HFFc6 (cell line): ENCODE measurements at regions not wholly inside any gene's neighbourhood (a gene's known extent, or its start where the extent isn't known, plus 50 kb on each side); places are given as distances from the start of the nearest gene placed in this dataset.

Experiments
- DNase-seq: peaks from one replicate; pipeline ENCODE4 v3.0.0-alpha.2; 2018
- H3K27ac Mint-ChIP-seq: 2 replicates; pipeline ENCODE4 v1.8.0; 2020; ENCODE audit warnings: mild to moderate bottlenecking, mixed read lengths
- H3K27me3 Mint-ChIP-seq: 2 replicates; pipeline ENCODE4 v1.8.0; 2021; ENCODE audit warnings: mild to moderate bottlenecking, moderate library complexity, mixed read lengths; ENCODE audit not compliant: insufficient read depth
- H3K36me3 Mint-ChIP-seq: 2 replicates; pipeline ENCODE4 v1.8.0; 2021; ENCODE audit warnings: low read depth, mixed read lengths
- H3K4me1 Mint-ChIP-seq: 2 replicates; pipeline ENCODE4 v1.8.0; 2020; ENCODE audit warnings: low read depth, mixed read lengths
- H3K4me3 Mint-ChIP-seq: 2 replicates; pipeline ENCODE4 v1.8.0; 2020; ENCODE audit warnings: mild to moderate bottlenecking, moderate library complexity, mixed read lengths
- H3K9me3 Mint-ChIP-seq: 2 replicates; pipeline ENCODE4 v1.8.0; 2020; ENCODE audit warnings: mild to moderate bottlenecking, mixed read lengths
- CTCF ChIP-seq: fragments of 200-600 bp; sonication (generic); IDR thresholded peaks from 2 replicates; pipeline ENCODE4 v1.5.0; 2021; ENCODE audit warnings: antibody characterized with exemption, mild to moderate bottlenecking

GRCh38 chr12:108000111-108000510, 129.0 kb upstream of the WSCD2 start:
- Mint-ChIP-seq H3K4me1 (no peaks in the 10 kb centered on the region), H3K4me3 (no peak overlapping the region), H3K27ac (no peak overlapping the region), H3K9me3 (peaks cover 61% of the 10 kb centered on the region), H3K27me3 (peaks cover 4% of the 10 kb centered on the region), H3K36me3 (no peaks in the 10 kb centered on the region; the same call in 1 of the 2 replicates)
- DNase-seq, result no peak
- TF ChIP-seq CTCF, result no peak

GRCh38 chr12:108004319-108004718, 124.8 kb upstream of the WSCD2 start:
- peaks cover 4% of the 10 kb centered on the region for H3K27me3 Mint-ChIP-seq
- H3K4me3 Mint-ChIP-seq, result no peak overlapping the region
- H3K36me3 Mint-ChIP-seq, result no peaks in the 10 kb centered on the region
- H3K9me3 Mint-ChIP-seq, result peaks cover 50% of the 10 kb centered on the region
- no peaks in the 10 kb centered on the region for H3K4me1 Mint-ChIP-seq
- no peak overlapping the region for H3K27ac Mint-ChIP-seq
- no peak for DNase-seq
- TF ChIP-seq CTCF, result no peak

GRCh38 chr12:108008163-108008905, 120.8 kb upstream of the WSCD2 start:
- DNase-seq, result no peak
- H3K9me3 Mint-ChIP-seq, result peaks cover 40% of the 10 kb centered on the region
- H3K36me3 Mint-ChIP-seq, result no peaks in the 10 kb centered on the region
- H3K4me3 Mint-ChIP-seq, result no peak overlapping the region
- no peak for TF ChIP-seq CTCF
- no peaks in the 10 kb centered on the region for H3K27me3 Mint-ChIP-seq
- H3K4me1 Mint-ChIP-seq, result no peaks in the 10 kb centered on the region
- no peak overlapping the region for H3K27ac Mint-ChIP-seq

GRCh38 chr12:108009442-108010070, 119.5 kb upstream of the WSCD2 start:
- Mint-ChIP-seq H3K27me3 (no peaks in the 10 kb centered on the region), H3K27ac (no peak overlapping the region), H3K9me3 (peaks cover 34% of the 10 kb centered on the region), H3K4me1 (no peaks in the 10 kb centered on the region), H3K36me3 (no peaks in the 10 kb centered on the region), H3K4me3 (no peak overlapping the region)
- DNase-seq, result no peak
- no peak for TF ChIP-seq CTCF

GRCh38 chr12:108016022-108016564, 113.0 kb upstream of the WSCD2 start:
- TF ChIP-seq CTCF, result no peak
- Mint-ChIP-seq H3K9me3 (peaks cover 57% of the 10 kb centered on the region), H3K4me1 (no peaks in the 10 kb centered on the region), H3K4me3 (no peak overlapping the region), H3K27me3 (no peaks in the 10 kb centered on the region), H3K36me3 (no peaks in the 10 kb centered on the region), H3K27ac (no peak overlapping the region)
- DNase-seq, result no peak
